K562 (cell line): ENCODE measurements at regions not wholly inside any gene's neighbourhood (a gene's known extent, or its start where the extent isn't known, plus 50 kb on each side); places are given as distances from the start of the nearest gene placed in this dataset.

Experiments
- ATAC-seq: fragments of 200-7000 bp; cut with Tn5 transposase; 3 replicates; pipeline ENCODE4 v1.9.1; 2020; ENCODE audit warnings: moderate library complexity
- BruUV-seq: library from RNA; stranded (reverse); fragments of 400-500 nt; replicated peaks from 2 replicates; lab custom pipeline; 2021; lab: Mats Ljungman, UMichigan
- CTCF ChIA-PET: fragments of 300-600 bp; formaldehyde crosslinking; extraction: SDS; loops from one replicate; lab custom pipeline; 2021; ENCODE audit warnings: low intra/inter-chr PET ratio; lab: Yijun Ruan, JAX
- POLR2A ChIA-PET: fragments of 300-600, 350-650 bp; sonication (Branson Sonifier 250); formaldehyde crosslinking; extraction: SDS; loops from one replicate; lab custom pipeline; 2021; ENCODE audit warnings: antibody characterized with exemption, inconsistent platforms; lab: Yijun Ruan, JAX
- DNase-seq, 4 experiments: peaks; one replicate each; pipeline versions ENCODE4 v3.0.0 to v3.0.0-alpha.2; 2011 to 2018; ENCODE audit warnings: low spot score in 3 of 4, mixed read lengths in 3 of 4; ENCODE audit errors: extremely low read depth in 1 of 4
- FAIRE-seq: peaks from 2 replicates; lab custom pipeline; 2011; peaks lifted over from hg19 to GRCh38; lab: Jason Lieb, UNC
- H2AFZ ChIP-seq: 2 replicates; pipeline ENCODE4 v1.6.0; 2011; ENCODE audit warnings: low read depth, low read length, control low read depth, inconsistent platforms
- H3K27ac ChIP-seq: fragments of 200-600 bp; 3 replicates; pipeline ENCODE4 v1.8.0; 2011; ENCODE audit warnings: low read depth, mild to moderate bottlenecking, control low read depth, inconsistent platforms, low read length, moderate library complexity, mixed read lengths; ENCODE audit errors: extremely low read depth
- H3K27me3 ChIP-seq, 2 experiments: fragments of 300-600 bp in 1 of 2; 2 replicates in 1 of 2; 3 replicates in 1 of 2; pipeline versions ENCODE4 v1.6.0 to v1.8.0; 2011; ENCODE audit warnings: inconsistent platforms in 2 of 2, low read length in 2 of 2, mild to moderate bottlenecking in 1 of 2, mixed read lengths in 1 of 2, moderate library complexity in 1 of 2; ENCODE audit not compliant: control insufficient read depth in 2 of 2, insufficient read depth in 2 of 2
- H3K36me3 ChIP-seq: fragments of 300-600 bp; 3 replicates; pipeline ENCODE4 v1.8.0; 2011; ENCODE audit warnings: mild to moderate bottlenecking, low read length, inconsistent platforms; ENCODE audit not compliant: control insufficient read depth, insufficient read depth
- H3K4me1 ChIP-seq, 2 experiments: fragments of 200-600 bp in 1 of 2; replicated peaks in 1 of 2; 2 replicates in 1 of 2; 3 replicates in 1 of 2; pipeline versions ENCODE4 v1.5.1 to v1.8.0; 2011; ENCODE audit warnings: inconsistent platforms in 2 of 2, low read length in 2 of 2, mild to moderate bottlenecking in 1 of 2, mixed read lengths in 1 of 2, moderate library complexity in 1 of 2; ENCODE audit not compliant: control insufficient read depth in 2 of 2, insufficient read depth in 2 of 2
- H3K4me2 ChIP-seq: 2 replicates; pipeline ENCODE4 v1.6.1; 2011; ENCODE audit warnings: low read length, control low read depth, inconsistent platforms, mixed read lengths; ENCODE audit not compliant: insufficient read depth
- H3K4me3 ChIP-seq: fragments of 200-600 bp; sonication (generic), shearing (Covaris generic); 2 replicates; pipeline ENCODE4 v1.5.1; 2016; ENCODE audit warnings: control low read depth, inconsistent platforms
- H3K79me2 ChIP-seq: fragments of 200-600 bp; 3 replicates; pipeline ENCODE4 v1.8.0; 2011; ENCODE audit warnings: low read length, inconsistent platforms; ENCODE audit not compliant: control insufficient read depth, insufficient read depth
- H3K9ac ChIP-seq, 2 experiments: 2 replicates each; pipeline versions ENCODE4 v1.6.0 to v1.6.1; 2011; ENCODE audit warnings: low read depth in 2 of 2, low read length in 2 of 2, control low read depth in 1 of 2, inconsistent platforms in 1 of 2, mild to moderate bottlenecking in 1 of 2, mixed read lengths in 1 of 2; ENCODE audit not compliant: insufficient read depth in 1 of 2
- H3K9me1 ChIP-seq: one replicate; pipeline ENCODE4 v1.6.0; 2011; ENCODE audit warnings: inconsistent platforms, mild to moderate bottlenecking, low read length, moderate library complexity; ENCODE audit not compliant: control insufficient read depth, insufficient read depth
- H3K9me3 ChIP-seq: replicated peaks from 2 replicates; pipeline ENCODE4 v1.5.1; 2011; ENCODE audit warnings: low read depth, low read length, inconsistent platforms; ENCODE audit not compliant: control insufficient read depth, insufficient read depth
- H4K20me1 ChIP-seq: replicated peaks from 2 replicates; pipeline ENCODE4 v1.6.1; 2011; ENCODE audit warnings: low read length, inconsistent platforms, mixed read lengths; ENCODE audit not compliant: control insufficient read depth, insufficient read depth
- HEY1 ChIP-seq: fragments of 250-450 bp; sonication (Bioruptor Pico); IDR thresholded peaks from 2 replicates; pipeline ENCODE4 v1.5.0; 2020; ENCODE audit warnings: mild to moderate bottlenecking, moderate library complexity, borderline replicate concordance
- HMGN3 ChIP-seq: IDR thresholded peaks from 2 replicates; pipeline ENCODE4 v1.6.1; 2011; ENCODE audit warnings: borderline replicate concordance, low read depth, mild to moderate bottlenecking, mixed read lengths, low read length; ENCODE audit not compliant: insufficient read length; ENCODE audit errors: extremely low read depth
- POLR2AphosphoS5 ChIP-seq: IDR thresholded peaks from 2 replicates; pipeline ENCODE4 v1.6.1; 2011; ENCODE audit warnings: mild to moderate bottlenecking, low read depth, low read length, moderate library complexity; ENCODE audit not compliant: control insufficient read depth, insufficient read depth
- RUNX1 ChIP-seq: sonication (generic); IDR thresholded peaks from 2 replicates; pipeline ENCODE4 v1.6.1; 2016; ENCODE audit warnings: antibody characterized with exemption, low read depth
- TAF15 ChIP-seq: fragments of 200-400 bp; formaldehyde crosslinking; IDR thresholded peaks from 2 replicates; pipeline ENCODE4 v1.6.1; 2017; ENCODE audit warnings: mild to moderate bottlenecking, low read depth, low read length, moderate library complexity
- WGBS: fragments of 100-300 bp; shearing (Covaris generic); methylation state at CpG from one replicate; pipeline ENCODE4 v1.1.6; 2016; ENCODE audit warnings: low coverage, mixed read lengths; ENCODE audit not compliant: insufficient coverage; ENCODE audit errors: missing lambda C conversion rate; 5-methylcytosine and 5-hydroxymethylcytosine counted together
- in situ Hi-C: fragments of 300-500 bp; cut with MboI; formaldehyde crosslinking; loops from 4 replicates; pipeline ENCODE4 v1.15.0; 2018; ENCODE audit warnings: inconsistent platforms, mixed read lengths
- intact Hi-C: fragments of 100-400 bp; cut with micrococcal nuclease; formaldehyde crosslinking; loops from 2 replicates; pipeline ENCODE4 v1.14.2; 2022
- TF ChIP-seq, protein P1 (sequence below): sonication (generic); formaldehyde crosslinking; IDR thresholded peaks from 2 replicates; pipeline ENCODE4 v1.8.0; 2022; ENCODE audit warnings: mild to moderate bottlenecking, missing genetic modification reagents
- TF ChIP-seq, protein P2 (sequence below): fragments of 250-450 bp; sonication (Bioruptor Pico); IDR thresholded peaks from 2 replicates; pipeline ENCODE4 v1.4.0; 2020; ENCODE audit warnings: mild to moderate bottlenecking
- TF ChIP-seq, protein P3 (sequence below): sonication (generic); formaldehyde crosslinking; IDR thresholded peaks from 2 replicates; pipeline ENCODE4 v1.8.0; 2023; ENCODE audit warnings: missing genetic modification reagents, mild to moderate bottlenecking, borderline replicate concordance

DNA sequence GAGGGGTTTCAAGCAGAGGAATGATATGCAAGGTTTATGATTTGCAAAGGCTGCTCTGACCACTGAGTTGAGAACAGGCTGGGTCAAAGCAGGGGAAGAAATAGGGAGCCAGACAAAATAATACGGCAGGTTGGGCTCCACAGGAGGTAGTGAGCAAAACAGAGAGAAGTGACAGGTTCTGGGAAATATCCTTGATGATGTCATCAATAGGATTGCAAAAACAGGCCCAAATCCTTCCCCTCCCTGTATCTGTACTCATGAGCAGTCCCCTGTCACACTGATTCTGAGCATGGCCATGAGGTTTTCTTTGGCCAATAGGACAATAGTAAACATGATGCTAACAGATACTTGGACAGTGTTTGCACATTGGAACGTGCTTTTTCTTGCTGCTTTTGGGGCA lies 471.8 kb upstream of the BRINP1 start:
- no TSS peak for BruUV-seq
- 0% methylated on average over 2 of the region's 2 CpGs for WGBS
- POLR2A ChIA-PET, result no interaction called here

DNA sequence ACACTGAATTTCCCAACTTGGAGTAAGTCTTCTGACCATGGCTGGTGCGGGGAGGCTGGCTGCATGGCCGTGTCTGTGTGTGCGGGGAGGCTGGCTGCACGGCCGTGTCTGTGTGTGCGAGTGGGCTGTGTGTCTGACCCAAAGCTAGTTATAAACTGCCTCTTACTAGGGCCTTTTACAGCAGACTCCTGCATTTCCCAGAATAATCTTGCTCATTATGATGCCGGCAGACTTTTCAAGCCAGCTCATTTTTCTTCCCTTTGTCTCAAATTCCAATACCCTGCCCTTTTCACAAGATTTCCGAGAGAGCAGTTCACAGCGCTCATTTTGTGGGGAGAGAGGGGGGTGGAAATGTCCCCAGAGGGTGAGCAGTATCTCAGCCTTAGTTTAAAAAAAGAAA lies 470.7 kb upstream of the BRINP1 start:
- no peaks in the 10 kb centered on the region for H3K36me3 ChIP-seq
- intact Hi-C loops (no loop called here), in situ Hi-C loops (no loop called here)
- H3K4me2 ChIP-seq, result no peak overlapping the region
- H3K9me1 ChIP-seq, result no peaks in the 10 kb centered on the region
- no peak overlapping the region for H2AFZ ChIP-seq
- 0 out of 2 replicates have a peak, but pooled peaks cover 1% of the 10 kb centered on the region for H3K9me3 ChIP-seq
- H3K4me1 ChIP-seq, result no peaks in the 10 kb centered on the region
- no peaks in the 10 kb centered on the region for H3K27me3 ChIP-seq
- ChIA-PET CTCF (no interaction called here), POLR2A (no interaction called here)
- ATAC-seq, result no peak
- no peaks in the 10 kb centered on the region for H3K79me2 ChIP-seq
- H3K9ac ChIP-seq, result no peak overlapping the region
- no TSS peak for BruUV-seq
- H3K4me3 ChIP-seq, result no peak overlapping the region
- FAIRE-seq, result no peak
- WGBS, result 0% methylated on average over 9 of the region's 9 CpGs
- H3K27ac ChIP-seq, result no peak overlapping the region
- no peaks in the 10 kb centered on the region for H4K20me1 ChIP-seq
- DNase-seq, result no peak
- TF ChIP-seq, protein P1, sequence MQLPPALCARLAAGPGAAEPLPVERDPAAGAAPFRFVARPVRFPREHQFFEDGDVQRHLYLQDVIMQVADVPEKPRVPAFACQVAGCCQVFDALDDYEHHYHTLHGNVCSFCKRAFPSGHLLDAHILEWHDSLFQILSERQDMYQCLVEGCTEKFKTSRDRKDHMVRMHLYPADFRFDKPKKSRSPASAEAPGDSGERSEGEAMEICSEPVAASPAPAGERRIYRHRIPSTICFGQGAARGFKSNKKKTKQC (CRISPR knock-in tag), result no peak
- TF ChIP-seq TAF15 (no peak), POLR2AphosphoS5 (no peak), RUNX1 (no peak), HMGN3 (no peak)
- TF ChIP-seq, protein P2, sequence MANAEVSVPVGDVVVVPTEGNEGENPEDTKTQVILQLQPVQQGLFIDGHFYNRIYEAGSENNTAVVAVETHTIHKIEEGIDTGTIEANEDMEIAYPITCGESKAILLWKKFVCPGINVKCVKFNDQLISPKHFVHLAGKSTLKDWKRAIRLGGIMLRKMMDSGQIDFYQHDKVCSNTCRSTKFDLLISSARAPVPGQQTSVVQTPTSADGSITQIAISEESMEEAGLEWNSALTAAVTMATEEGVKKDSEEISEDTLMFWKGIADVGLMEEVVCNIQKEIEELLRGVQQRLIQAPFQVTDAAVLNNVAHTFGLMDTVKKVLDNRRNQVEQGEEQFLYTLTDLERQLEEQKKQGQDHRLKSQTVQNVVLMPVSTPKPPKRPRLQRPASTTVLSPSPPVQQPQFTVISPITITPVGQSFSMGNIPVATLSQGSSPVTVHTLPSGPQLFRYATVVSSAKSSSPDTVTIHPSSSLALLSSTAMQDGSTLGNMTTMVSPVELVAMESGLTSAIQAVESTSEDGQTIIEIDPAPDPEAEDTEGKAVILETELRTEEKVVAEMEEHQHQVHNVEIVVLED (CRISPR knock-in tag), result no peak
- TF ChIP-seq, protein P3, sequence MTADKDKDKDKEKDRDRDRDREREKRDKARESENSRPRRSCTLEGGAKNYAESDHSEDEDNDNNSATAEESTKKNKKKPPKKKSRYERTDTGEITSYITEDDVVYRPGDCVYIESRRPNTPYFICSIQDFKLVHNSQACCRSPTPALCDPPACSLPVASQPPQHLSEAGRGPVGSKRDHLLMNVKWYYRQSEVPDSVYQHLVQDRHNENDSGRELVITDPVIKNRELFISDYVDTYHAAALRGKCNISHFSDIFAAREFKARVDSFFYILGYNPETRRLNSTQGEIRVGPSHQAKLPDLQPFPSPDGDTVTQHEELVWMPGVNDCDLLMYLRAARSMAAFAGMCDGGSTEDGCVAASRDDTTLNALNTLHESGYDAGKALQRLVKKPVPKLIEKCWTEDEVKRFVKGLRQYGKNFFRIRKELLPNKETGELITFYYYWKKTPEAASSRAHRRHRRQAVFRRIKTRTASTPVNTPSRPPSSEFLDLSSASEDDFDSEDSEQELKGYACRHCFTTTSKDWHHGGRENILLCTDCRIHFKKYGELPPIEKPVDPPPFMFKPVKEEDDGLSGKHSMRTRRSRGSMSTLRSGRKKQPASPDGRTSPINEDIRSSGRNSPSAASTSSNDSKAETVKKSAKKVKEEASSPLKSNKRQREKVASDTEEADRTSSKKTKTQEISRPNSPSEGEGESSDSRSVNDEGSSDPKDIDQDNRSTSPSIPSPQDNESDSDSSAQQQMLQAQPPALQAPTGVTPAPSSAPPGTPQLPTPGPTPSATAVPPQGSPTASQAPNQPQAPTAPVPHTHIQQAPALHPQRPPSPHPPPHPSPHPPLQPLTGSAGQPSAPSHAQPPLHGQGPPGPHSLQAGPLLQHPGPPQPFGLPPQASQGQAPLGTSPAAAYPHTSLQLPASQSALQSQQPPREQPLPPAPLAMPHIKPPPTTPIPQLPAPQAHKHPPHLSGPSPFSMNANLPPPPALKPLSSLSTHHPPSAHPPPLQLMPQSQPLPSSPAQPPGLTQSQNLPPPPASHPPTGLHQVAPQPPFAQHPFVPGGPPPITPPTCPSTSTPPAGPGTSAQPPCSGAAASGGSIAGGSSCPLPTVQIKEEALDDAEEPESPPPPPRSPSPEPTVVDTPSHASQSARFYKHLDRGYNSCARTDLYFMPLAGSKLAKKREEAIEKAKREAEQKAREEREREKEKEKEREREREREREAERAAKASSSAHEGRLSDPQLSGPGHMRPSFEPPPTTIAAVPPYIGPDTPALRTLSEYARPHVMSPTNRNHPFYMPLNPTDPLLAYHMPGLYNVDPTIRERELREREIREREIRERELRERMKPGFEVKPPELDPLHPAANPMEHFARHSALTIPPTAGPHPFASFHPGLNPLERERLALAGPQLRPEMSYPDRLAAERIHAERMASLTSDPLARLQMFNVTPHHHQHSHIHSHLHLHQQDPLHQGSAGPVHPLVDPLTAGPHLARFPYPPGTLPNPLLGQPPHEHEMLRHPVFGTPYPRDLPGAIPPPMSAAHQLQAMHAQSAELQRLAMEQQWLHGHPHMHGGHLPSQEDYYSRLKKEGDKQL (CRISPR knock-in tag), result no peak

More for the DNA sequence above, 471.8 kb upstream of the BRINP1 start:
- H3K4me2 ChIP-seq, result no peak overlapping the region
- no peak overlapping the region for H3K4me3 ChIP-seq
- CTCF ChIA-PET, result no interaction called here
- no peak overlapping the region for H2AFZ ChIP-seq
- intact Hi-C loops (no loop called here), in situ Hi-C loops (no loop called here)
- no peak for TF ChIP-seq HEY1 (CRISPR knock-in tag)
- H3K9ac ChIP-seq, result no peak overlapping the region
- H3K27ac ChIP-seq, result no peak overlapping the region
- ATAC-seq (no peak), FAIRE-seq (no peak), DNase-seq (no peak)
- H3K27me3 ChIP-seq, result no peaks in the 10 kb centered on the region
- H3K36me3 ChIP-seq, result no peaks in the 10 kb centered on the region
- H3K79me2 ChIP-seq, result no peaks in the 10 kb centered on the region
- no peaks in the 10 kb centered on the region for H3K9me1 ChIP-seq
- H3K4me1 ChIP-seq, result no peaks in the 10 kb centered on the region
- H3K9me3 ChIP-seq, result 0 out of 2 replicates have a peak, but pooled peaks cover 1% of the 10 kb centered on the region
- no peaks in the 10 kb centered on the region for H4K20me1 ChIP-seq
